K562 (cell line): ENCODE measurements at regions not wholly inside any gene's neighbourhood (a gene's known extent, or its start where the extent isn't known, plus 50 kb on each side); places are given as distances from the start of the nearest gene placed in this dataset.

Source experiments
- ATAC-seq: fragments of 200-7000 bp; cut with Tn5 transposase; 3 replicates; pipeline ENCODE4 v1.9.1; 2020; ENCODE audit warnings: moderate library complexity
- BruUV-seq: library from RNA; stranded (reverse); fragments of 400-500 nt; replicated peaks from 2 replicates; lab custom pipeline; 2021; lab: Mats Ljungman, UMichigan
- CTCF ChIA-PET: fragments of 300-600 bp; formaldehyde crosslinking; extraction: SDS; loops from one replicate; lab custom pipeline; 2021; ENCODE audit warnings: low intra/inter-chr PET ratio; lab: Yijun Ruan, JAX
- POLR2A ChIA-PET: fragments of 300-600, 350-650 bp; sonication (Branson Sonifier 250); formaldehyde crosslinking; extraction: SDS; loops from one replicate; lab custom pipeline; 2021; ENCODE audit warnings: antibody characterized with exemption, inconsistent platforms; lab: Yijun Ruan, JAX
- DNase-seq, 4 experiments: peaks; one replicate each; pipeline versions ENCODE4 v3.0.0 to v3.0.0-alpha.2; 2011 to 2018; ENCODE audit warnings: low spot score in 3 of 4, mixed read lengths in 3 of 4; ENCODE audit errors: extremely low read depth in 1 of 4
- FAIRE-seq: peaks from 2 replicates; lab custom pipeline; 2011; peaks lifted over from hg19 to GRCh38; lab: Jason Lieb, UNC
- H2AFZ ChIP-seq: 2 replicates; pipeline ENCODE4 v1.6.0; 2011; ENCODE audit warnings: low read depth, low read length, control low read depth, inconsistent platforms
- H3K27ac ChIP-seq: fragments of 200-600 bp; 3 replicates; pipeline ENCODE4 v1.8.0; 2011; ENCODE audit warnings: low read depth, mild to moderate bottlenecking, control low read depth, inconsistent platforms, low read length, moderate library complexity, mixed read lengths; ENCODE audit errors: extremely low read depth
- H3K27me3 ChIP-seq, 2 experiments: fragments of 300-600 bp in 1 of 2; 2 replicates in 1 of 2; 3 replicates in 1 of 2; pipeline versions ENCODE4 v1.6.0 to v1.8.0; 2011; ENCODE audit warnings: inconsistent platforms in 2 of 2, low read length in 2 of 2, mild to moderate bottlenecking in 1 of 2, mixed read lengths in 1 of 2, moderate library complexity in 1 of 2; ENCODE audit not compliant: control insufficient read depth in 2 of 2, insufficient read depth in 2 of 2
- H3K36me3 ChIP-seq: fragments of 300-600 bp; 3 replicates; pipeline ENCODE4 v1.8.0; 2011; ENCODE audit warnings: mild to moderate bottlenecking, low read length, inconsistent platforms; ENCODE audit not compliant: control insufficient read depth, insufficient read depth
- H3K4me1 ChIP-seq, 2 experiments: fragments of 200-600 bp in 1 of 2; replicated peaks in 1 of 2; 2 replicates in 1 of 2; 3 replicates in 1 of 2; pipeline versions ENCODE4 v1.5.1 to v1.8.0; 2011; ENCODE audit warnings: inconsistent platforms in 2 of 2, low read length in 2 of 2, mild to moderate bottlenecking in 1 of 2, mixed read lengths in 1 of 2, moderate library complexity in 1 of 2; ENCODE audit not compliant: control insufficient read depth in 2 of 2, insufficient read depth in 2 of 2
- H3K4me2 ChIP-seq: 2 replicates; pipeline ENCODE4 v1.6.1; 2011; ENCODE audit warnings: low read length, control low read depth, inconsistent platforms, mixed read lengths; ENCODE audit not compliant: insufficient read depth
- H3K4me3 ChIP-seq: fragments of 200-600 bp; sonication (generic), shearing (Covaris generic); 2 replicates; pipeline ENCODE4 v1.5.1; 2016; ENCODE audit warnings: control low read depth, inconsistent platforms
- H3K79me2 ChIP-seq: fragments of 200-600 bp; 3 replicates; pipeline ENCODE4 v1.8.0; 2011; ENCODE audit warnings: low read length, inconsistent platforms; ENCODE audit not compliant: control insufficient read depth, insufficient read depth
- H3K9ac ChIP-seq, 2 experiments: 2 replicates each; pipeline versions ENCODE4 v1.6.0 to v1.6.1; 2011; ENCODE audit warnings: low read depth in 2 of 2, low read length in 2 of 2, control low read depth in 1 of 2, inconsistent platforms in 1 of 2, mild to moderate bottlenecking in 1 of 2, mixed read lengths in 1 of 2; ENCODE audit not compliant: insufficient read depth in 1 of 2
- H3K9me1 ChIP-seq: one replicate; pipeline ENCODE4 v1.6.0; 2011; ENCODE audit warnings: inconsistent platforms, mild to moderate bottlenecking, low read length, moderate library complexity; ENCODE audit not compliant: control insufficient read depth, insufficient read depth
- H3K9me3 ChIP-seq: replicated peaks from 2 replicates; pipeline ENCODE4 v1.5.1; 2011; ENCODE audit warnings: low read depth, low read length, inconsistent platforms; ENCODE audit not compliant: control insufficient read depth, insufficient read depth
- H4K20me1 ChIP-seq: replicated peaks from 2 replicates; pipeline ENCODE4 v1.6.1; 2011; ENCODE audit warnings: low read length, inconsistent platforms, mixed read lengths; ENCODE audit not compliant: control insufficient read depth, insufficient read depth
- BDP1 ChIP-seq: IDR thresholded peaks from 3 replicates; pipeline ENCODE4 v1.6.1; 2011; ENCODE audit not compliant: insufficient read length, insufficient read depth
- CTCFL ChIP-seq: IDR thresholded peaks from 2 replicates; pipeline ENCODE4 v1.6.1; 2011; ENCODE audit warnings: borderline replicate concordance, low read depth, mild to moderate bottlenecking, moderate library complexity, low read length; ENCODE audit not compliant: insufficient read depth, poor library complexity, severe bottlenecking
- DLX4 ChIP-seq: fragments of 250-450 bp; sonication (Bioruptor Pico); IDR thresholded peaks from 2 replicates; pipeline ENCODE4 v1.6.1; 2021; ENCODE audit warnings: mild to moderate bottlenecking
- ETV6 ChIP-seq, 3 experiments: fragments of 150-350 bp in 1 of 3; sonication (generic) in 1 of 3; formaldehyde crosslinking in 1 of 3; IDR thresholded peaks; 2 replicates each; pipeline versions ENCODE4 v1.6.1 to v1.8.0; 2014 to 2022; ENCODE audit warnings: borderline replicate concordance in 2 of 3, low read depth in 2 of 3, antibody characterized with exemption in 1 of 3, low read length in 1 of 3, mild to moderate bottlenecking in 1 of 3, missing genetic modification reagents in 1 of 3
- GATAD2B ChIP-seq: fragments of 450-650 bp; IDR thresholded peaks from 2 replicates; pipeline ENCODE4 v1.6.1; 2017; ENCODE audit warnings: mild to moderate bottlenecking, borderline replicate concordance
- HDAC1 ChIP-seq, 2 experiments: fragments of 450-650 bp; IDR thresholded peaks; 2 replicates each; pipeline ENCODE4 v1.6.1; 2016 to 2017; ENCODE audit warnings: inconsistent platforms in 1 of 2, mild to moderate bottlenecking in 1 of 2, moderate library complexity in 1 of 2
- HMGXB4 ChIP-seq: sonication (generic); formaldehyde crosslinking; IDR thresholded peaks from 2 replicates; pipeline ENCODE4 v1.8.1; 2023; ENCODE audit warnings: mild to moderate bottlenecking, missing genetic modification reagents
- PRMT5 ChIP-seq: sonication (generic); formaldehyde crosslinking; IDR thresholded peaks from 2 replicates; pipeline ENCODE4 v1.5.0; 2020; ENCODE audit warnings: missing genetic modification reagents
- PYGO2 ChIP-seq: fragments of 450-650 bp; IDR thresholded peaks from 2 replicates; pipeline ENCODE4 v1.6.1; 2016; ENCODE audit warnings: mild to moderate bottlenecking, missing genetic modification characterization, moderate library complexity, missing compliant biosample characterization
- SIN3A ChIP-seq, 2 experiments: fragments of 150-350 bp in 1 of 2; IDR thresholded peaks; 2 replicates each; pipeline ENCODE4 v1.6.1; 2011 to 2016; ENCODE audit warnings: borderline replicate concordance in 2 of 2, low read depth in 2 of 2, low read length in 2 of 2, mild to moderate bottlenecking in 2 of 2, moderate library complexity in 2 of 2; ENCODE audit not compliant: control insufficient read depth in 1 of 2
- TEAD2 ChIP-seq: fragments of 450-650 bp; IDR thresholded peaks from 2 replicates; pipeline ENCODE4 v1.6.1; 2016; ENCODE audit warnings: missing genetic modification characterization, control low read depth, missing compliant biosample characterization
- ZNF133 ChIP-seq: fragments of 250-450 bp; sonication (Bioruptor Pico); IDR thresholded peaks from 2 replicates; pipeline ENCODE4 v1.4.0; 2020; ENCODE audit warnings: mild to moderate bottlenecking
- ZNF23 ChIP-seq: fragments of 250-450 bp; sonication (Bioruptor Pico); IDR thresholded peaks from 2 replicates; pipeline ENCODE4 v1.4.0; 2020; ENCODE audit warnings: mild to moderate bottlenecking
- WGBS: fragments of 100-300 bp; shearing (Covaris generic); methylation state at CpG from one replicate; pipeline ENCODE4 v1.1.6; 2016; ENCODE audit warnings: low coverage, mixed read lengths; ENCODE audit not compliant: insufficient coverage; ENCODE audit errors: missing lambda C conversion rate; 5-methylcytosine and 5-hydroxymethylcytosine counted together
- in situ Hi-C: fragments of 300-500 bp; cut with MboI; formaldehyde crosslinking; loops from 4 replicates; pipeline ENCODE4 v1.15.0; 2018; ENCODE audit warnings: inconsistent platforms, mixed read lengths
- intact Hi-C: fragments of 100-400 bp; cut with micrococcal nuclease; formaldehyde crosslinking; loops from 2 replicates; pipeline ENCODE4 v1.14.2; 2022
- TF ChIP-seq, protein P1 (sequence below): sonication (generic); formaldehyde crosslinking; IDR thresholded peaks from 2 replicates; pipeline ENCODE4 v1.8.1; 2023; ENCODE audit warnings: mild to moderate bottlenecking, missing genetic modification reagents
- TF ChIP-seq, protein P2 (sequence below): sonication (generic); formaldehyde crosslinking; IDR thresholded peaks from 2 replicates; pipeline ENCODE4 v1.8.0; 2022; ENCODE audit warnings: mild to moderate bottlenecking, low read depth, missing genetic modification reagents

DNA sequence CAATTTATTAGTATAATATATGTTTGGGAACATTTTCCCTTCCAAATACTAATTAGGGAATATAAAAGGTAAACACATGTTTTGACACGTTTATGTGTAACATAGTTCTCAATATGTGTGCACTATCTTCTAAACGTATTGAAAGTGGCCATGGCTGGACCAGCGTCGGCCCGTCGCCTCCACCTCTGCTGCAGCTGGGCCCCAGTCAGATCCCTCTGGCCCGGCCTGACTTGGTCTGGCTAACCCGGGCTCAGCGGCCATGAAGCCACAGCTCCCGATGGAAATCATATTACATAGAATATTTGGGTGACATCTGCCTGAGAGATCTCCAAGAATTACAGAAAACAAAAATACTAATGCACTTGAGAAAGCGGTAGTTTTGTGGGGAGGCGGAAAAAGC is 474.4 kb upstream of the CDH2 start (continued):
- no peak for TF ChIP-seq CTCFL
- no peak for TF ChIP-seq ZNF23 (CRISPR knock-in tag)
- no peak for TF ChIP-seq TEAD2 (tag)
- TF ChIP-seq, all 486 proteins: peak for 0

DNA sequence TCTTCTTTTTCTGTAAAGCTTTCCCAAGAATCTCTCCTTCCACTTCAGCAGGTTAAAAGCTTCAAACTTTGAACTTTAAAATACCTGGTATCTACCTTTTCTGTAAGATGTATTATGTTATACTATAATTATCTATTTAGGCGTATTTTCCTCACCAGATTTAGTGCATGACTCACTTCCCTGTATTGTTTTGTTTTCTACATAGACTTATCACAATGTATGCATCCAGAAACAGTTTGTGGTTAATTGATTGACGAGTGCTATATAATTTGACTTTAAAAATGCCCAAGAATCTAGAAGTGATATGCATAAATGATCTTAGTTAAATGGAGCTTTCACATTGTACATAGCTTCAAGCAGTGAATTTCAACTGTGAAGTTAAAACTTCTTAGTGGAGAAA is 473.9 kb upstream of the CDH2 start:
- Histone ChIP-seq H3K27me3 (no peaks in the 10 kb centered on the region), H2AFZ (no peak overlapping the region), H3K36me3 (no peaks in the 10 kb centered on the region), H3K79me2 (no peaks in the 10 kb centered on the region), H3K9me3 (no peaks in the 10 kb centered on the region), H3K9ac (no peak overlapping the region), H3K27ac (no peak overlapping the region), H3K4me3 (no peak overlapping the region), H3K4me1 (no peaks in the 10 kb centered on the region), H4K20me1 (no peaks in the 10 kb centered on the region), H3K9me1 (no peaks in the 10 kb centered on the region), H3K4me2 (no peak overlapping the region)
- ATAC-seq (no peak), FAIRE-seq (no peak), DNase-seq (no peak)
- BruUV-seq, result no TSS peak
- in situ Hi-C loops, result no loop called here
- intact Hi-C loops, result no loop called here
- ChIA-PET CTCF (no interaction called here), POLR2A (no interaction called here)
- WGBS, result 3% methylated on average over 2 of the region's 2 CpGs
- no peak for TF ChIP-seq SIN3A (IDR thresholded peaks at IDR 0.05; ENCODE audit: borderline replicate concordance in 2 of 2, control insufficient read depth in 1 of 2, low read depth in 2 of 2, low read length in 2 of 2)
- no peak for TF ChIP-seq PYGO2 (tag)
- TF ChIP-seq HDAC1 (IDR thresholded peaks at IDR 0.05), result no peak
- no peak for TF ChIP-seq PRMT5 (CRISPR knock-in tag)
- TF ChIP-seq ZNF133 (CRISPR knock-in tag), result no peak
- TF ChIP-seq HMGXB4, result no peak
- no peak for TF ChIP-seq ETV6 (IDR thresholded peaks at IDR 0.05; ENCODE audit: borderline replicate concordance in 1 of 2, low read depth in 2 of 2, low read length in 1 of 2)
- TF ChIP-seq ETV6 (CRISPR knock-in tag; IDR thresholded peaks at IDR 0.05; ENCODE audit: borderline replicate concordance), result no peak
- TF ChIP-seq DLX4, result no peak
- TF ChIP-seq, protein P1, sequence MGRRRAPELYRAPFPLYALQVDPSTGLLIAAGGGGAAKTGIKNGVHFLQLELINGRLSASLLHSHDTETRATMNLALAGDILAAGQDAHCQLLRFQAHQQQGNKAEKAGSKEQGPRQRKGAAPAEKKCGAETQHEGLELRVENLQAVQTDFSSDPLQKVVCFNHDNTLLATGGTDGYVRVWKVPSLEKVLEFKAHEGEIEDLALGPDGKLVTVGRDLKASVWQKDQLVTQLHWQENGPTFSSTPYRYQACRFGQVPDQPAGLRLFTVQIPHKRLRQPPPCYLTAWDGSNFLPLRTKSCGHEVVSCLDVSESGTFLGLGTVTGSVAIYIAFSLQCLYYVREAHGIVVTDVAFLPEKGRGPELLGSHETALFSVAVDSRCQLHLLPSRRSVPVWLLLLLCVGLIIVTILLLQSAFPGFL (CRISPR knock-in tag), result no peak
- TF ChIP-seq, protein P2, sequence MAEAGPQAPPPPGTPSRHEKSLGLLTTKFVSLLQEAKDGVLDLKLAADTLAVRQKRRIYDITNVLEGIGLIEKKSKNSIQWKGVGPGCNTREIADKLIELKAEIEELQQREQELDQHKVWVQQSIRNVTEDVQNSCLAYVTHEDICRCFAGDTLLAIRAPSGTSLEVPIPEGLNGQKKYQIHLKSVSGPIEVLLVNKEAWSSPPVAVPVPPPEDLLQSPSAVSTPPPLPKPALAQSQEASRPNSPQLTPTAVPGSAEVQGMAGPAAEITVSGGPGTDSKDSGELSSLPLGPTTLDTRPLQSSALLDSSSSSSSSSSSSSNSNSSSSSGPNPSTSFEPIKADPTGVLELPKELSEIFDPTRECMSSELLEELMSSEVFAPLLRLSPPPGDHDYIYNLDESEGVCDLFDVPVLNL (CRISPR knock-in tag), result no peak
- TF ChIP-seq BDP1, result no peak
- no peak for TF ChIP-seq GATAD2B
